NCI-H82 (cell line): ENCODE measurements at regions not wholly inside any gene's neighbourhood (a gene's known extent, or its start where the extent isn't known, plus 50 kb on each side); places are given as distances from the start of the nearest gene placed in this dataset.
A peak's percentile ranks its signal among the peaks of the same experiment; 100 is the strongest.

Experiments
- DNase-seq: peaks from one replicate; lab custom pipeline; 2025; lab: John Stamatoyannopoulos, UW

- no peak for DNase-seq
Observed at GRCh38 chr7:131226514-131226865, 101.2 kb upstream of the MKLN1 start.

- DNase-seq = no peak
Observed at GRCh38 chr7:131231381-131232220, 96.1 kb upstream of the MKLN1 start.

GRCh38 chr7:131232768-131233167 is 94.9 kb upstream of the MKLN1 start:
- DNase-seq = no peak

- no peak for DNase-seq
Observed at GRCh38 chr7:131233193-131233592, 94.5 kb upstream of the MKLN1 start.

- DNase-seq = no peak
Observed at GRCh38 chr7:131234719-131235488, 92.8 kb upstream of the MKLN1 start.

- no peak for DNase-seq
Observed at GRCh38 chr7:131235489-131236317, 92.0 kb upstream of the MKLN1 start.

GRCh38 chr7:131236318-131236672 is 91.4 kb upstream of the MKLN1 start:
- no peak for DNase-seq

- DNase-seq = no peak
Observed at GRCh38 chr7:131238347-131238931, 89.2 kb upstream of the MKLN1 start.

- DNase-seq = no peak
Observed at GRCh38 chr7:131241386-131241785, 86.3 kb upstream of the MKLN1 start.

GRCh38 chr7:131242123-131242650 is 85.5 kb upstream of the MKLN1 start:
- no peak for DNase-seq

GRCh38 chr7:131244259-131244852 is 83.3 kb upstream of the MKLN1 start:
- no peak for DNase-seq

- no peak for DNase-seq
Observed at GRCh38 chr7:131249003-131249402, 78.7 kb upstream of the MKLN1 start.

GRCh38 chr7:131249483-131249882 is 78.2 kb upstream of the MKLN1 start:
- no peak for DNase-seq

GRCh38 chr7:131250331-131250730 is 77.3 kb upstream of the MKLN1 start:
- peak; percentile 56 for DNase-seq

GRCh38 chr7:131251371-131251770 is 76.3 kb upstream of the MKLN1 start:
- no peak for DNase-seq

GRCh38 chr7:131252976-131253375 is 74.7 kb upstream of the MKLN1 start:
- no peak for DNase-seq

- no peak for DNase-seq
Observed at GRCh38 chr7:131254211-131254610, 73.5 kb upstream of the MKLN1 start.

GRCh38 chr7:131255242-131255641 is 72.4 kb upstream of the MKLN1 start:
- DNase-seq = no peak

GRCh38 chr7:131261476-131261994 is 66.1 kb upstream of the MKLN1 start:
- no peak for DNase-seq

GRCh38 chr7:131265227-131265626 is 62.4 kb upstream of the MKLN1 start:
- DNase-seq = no peak

GRCh38 chr7:131267631-131268030 is 60.0 kb upstream of the MKLN1 start:
- DNase-seq = no peak
